SJSA1 (cell line): ENCODE measurements at regions not wholly inside any gene's neighbourhood (a gene's known extent, or its start where the extent isn't known, plus 50 kb on each side); places are given as distances from the start of the nearest gene placed in this dataset.

Experiments used
- DNase-seq, 2 experiments: peaks; one replicate each; pipeline ENCODE4 v3.0.0-alpha.2; 2015 to 2020; ENCODE audit warnings: low spot score in 2 of 2, low read depth in 1 of 2
- H3K27ac ChIP-seq: fragments of 250-450 bp; sonication (Bioruptor Pico); 2 replicates; pipeline ENCODE4 v1.5.1; 2020; ENCODE audit warnings: mild to moderate bottlenecking, moderate library complexity
- H3K27me3 ChIP-seq: fragments of 250-450 bp; sonication (Bioruptor Pico); replicated peaks from 2 replicates; pipeline ENCODE4 v1.5.1; 2020; ENCODE audit warnings: mild to moderate bottlenecking, moderate library complexity
- H3K36me3 ChIP-seq: fragments of 250-450 bp; sonication (Bioruptor Pico); 2 replicates; pipeline ENCODE4 v1.5.1; 2020; ENCODE audit warnings: mild to moderate bottlenecking
- H3K4me1 ChIP-seq: fragments of 250-450 bp; sonication (Bioruptor Pico); replicated peaks from 2 replicates; pipeline ENCODE4 v1.6.1; 2021; ENCODE audit warnings: mild to moderate bottlenecking
- H3K4me3 ChIP-seq: fragments of 250-450 bp; sonication (Bioruptor Pico); 2 replicates; pipeline ENCODE4 v1.5.1; 2020; ENCODE audit warnings: mild to moderate bottlenecking
- H3K9me3 ChIP-seq: fragments of 250-450 bp; sonication (Bioruptor Pico); replicated peaks from 2 replicates; pipeline ENCODE4 v1.5.1; 2020; ENCODE audit warnings: mild to moderate bottlenecking

- Histone ChIP-seq H3K9me3 (no peaks in the 10 kb centered on the region), H3K27me3 (no peaks in the 10 kb centered on the region), H3K27ac (no peak overlapping the region), H3K4me3 (no peak overlapping the region), H3K36me3 (no peaks in the 10 kb centered on the region), H3K4me1 (no peaks in the 10 kb centered on the region)
- DNase-seq, result no peak
These were observed 56.3 kb upstream of the TMEM18 start for GRCh38 chr2:733495-733894.

- H3K27ac ChIP-seq, result no peak overlapping the region
- no peaks in the 10 kb centered on the region for H3K9me3 ChIP-seq
- no peaks in the 10 kb centered on the region for H3K27me3 ChIP-seq
- no peaks in the 10 kb centered on the region for H3K4me1 ChIP-seq
- H3K4me3 ChIP-seq, result no peak overlapping the region
- DNase-seq, result no peak
- no peaks in the 10 kb centered on the region for H3K36me3 ChIP-seq
These were observed 55.8 kb upstream of the TMEM18 start for GRCh38 chr2:733001-733400.

DNA sequence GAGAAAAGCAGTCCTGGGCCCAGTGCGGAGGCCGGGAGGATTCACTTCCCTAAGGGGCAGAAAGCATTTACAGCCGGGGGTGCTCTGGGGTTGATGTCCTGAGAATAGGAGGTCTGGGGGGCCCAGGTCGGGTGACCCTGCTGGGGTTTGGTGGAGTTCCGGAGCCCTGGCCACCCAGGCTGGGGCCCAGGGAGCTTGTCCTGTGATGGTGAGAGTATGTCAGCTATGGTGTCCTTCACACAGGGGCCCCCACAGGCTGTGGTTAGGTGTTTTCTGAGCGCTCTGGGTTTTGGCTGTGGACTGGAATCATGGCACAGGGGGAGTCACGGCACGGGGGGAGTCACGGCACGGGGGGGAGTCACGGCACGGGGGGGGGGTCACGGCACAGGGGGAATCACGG is 54.5 kb upstream of the TMEM18 start:
- DNase-seq, result no peak
- H3K27me3 ChIP-seq, result no peaks in the 10 kb centered on the region
- H3K9me3 ChIP-seq, result no peaks in the 10 kb centered on the region
- H3K27ac ChIP-seq, result no peak overlapping the region
- H3K4me1 ChIP-seq, result no peaks in the 10 kb centered on the region
- H3K36me3 ChIP-seq, result no peaks in the 10 kb centered on the region
- no peak overlapping the region for H3K4me3 ChIP-seq

GRCh38 chr2:729376-729861 is 52.2 kb upstream of the TMEM18 start:
- DNase-seq, result no peak
- Histone ChIP-seq H3K27ac (no peak overlapping the region), H3K9me3 (no peaks in the 10 kb centered on the region), H3K36me3 (no peaks in the 10 kb centered on the region), H3K4me1 (no peaks in the 10 kb centered on the region), H3K4me3 (no peak overlapping the region), H3K27me3 (no peaks in the 10 kb centered on the region)

- no peak overlapping the region for H3K27ac ChIP-seq
- H3K27me3 ChIP-seq, result no peaks in the 10 kb centered on the region
- H3K4me1 ChIP-seq, result no peaks in the 10 kb centered on the region
- H3K9me3 ChIP-seq, result no peaks in the 10 kb centered on the region
- H3K4me3 ChIP-seq, result no peak overlapping the region
- H3K36me3 ChIP-seq, result no peaks in the 10 kb centered on the region
- no peak for DNase-seq
These were observed 51.0 kb upstream of the TMEM18 start for GRCh38 chr2:728165-728564.

DNA sequence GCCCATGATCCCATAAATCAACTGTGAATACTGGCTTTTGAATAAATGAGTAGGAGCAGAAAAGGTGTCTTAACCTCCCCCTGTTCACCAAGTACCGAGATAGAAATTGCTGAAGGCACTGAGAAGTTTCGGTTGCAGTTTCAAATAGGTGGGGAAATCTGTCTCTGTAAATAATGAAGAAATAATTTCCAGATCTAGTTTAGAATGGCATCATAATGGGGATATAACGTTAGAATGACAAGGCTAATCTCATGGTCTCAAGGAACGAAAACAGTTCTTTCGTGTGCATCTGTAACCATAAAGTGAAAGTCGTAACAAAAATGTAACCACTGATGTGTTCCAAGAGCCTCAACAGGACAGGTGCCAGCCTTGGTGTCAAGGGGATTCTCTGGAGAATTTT is 49.9 kb upstream of the TMEM18 start:
- Histone ChIP-seq H3K36me3 (no peaks in the 10 kb centered on the region), H3K27me3 (no peaks in the 10 kb centered on the region), H3K27ac (no peak overlapping the region), H3K4me1 (no peaks in the 10 kb centered on the region), H3K9me3 (no peaks in the 10 kb centered on the region), H3K4me3 (no peak overlapping the region)
- no peak for DNase-seq
